ENCODE measurements at regions not wholly inside any gene's neighbourhood (a gene's known extent, or its start where the extent isn't known, plus 50 kb on each side); places are given as distances from the start of the nearest gene placed in this dataset.
"Not testable (repeated sequence)": the region's sequence is repeated elsewhere in the genome, so short reads cannot be mapped to it uniquely, and the experiment has no call there.

DNA sequence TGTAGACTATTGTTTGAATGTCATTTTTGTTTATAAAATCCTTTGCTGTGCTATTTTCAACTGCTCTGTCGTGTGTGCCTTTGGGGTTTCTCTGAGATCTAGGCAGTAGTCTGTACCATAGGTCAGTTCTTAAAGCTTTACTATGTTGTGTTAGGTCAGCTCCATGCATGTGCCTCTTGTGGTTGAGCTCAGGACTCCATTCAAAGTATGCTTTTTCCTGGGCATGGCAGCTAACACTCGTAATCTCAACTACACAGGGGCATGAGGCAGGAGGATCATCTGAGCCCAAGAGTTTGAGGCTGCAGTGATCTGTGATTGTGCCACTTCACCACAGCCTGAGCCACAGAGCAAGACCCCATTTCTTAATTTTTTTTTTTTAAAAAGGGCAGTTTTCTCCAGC is 174.4 kb upstream of the SPHKAP start:
- H3K4me3 Mint-ChIP-seq: no peak overlapping the region
- no peak overlapping the region for H3K27ac Mint-ChIP-seq (ENCODE audit: unreplicated experiment)
- TF ChIP-seq CTCF (conservative IDR thresholded peaks at IDR 0.05): no peak
- H3K27me3 Mint-ChIP-seq (ENCODE audit: low read depth): no peaks in the 10 kb centered on the region
- no peaks in the 10 kb centered on the region for H3K36me3 Mint-ChIP-seq (ENCODE audit: low read depth)
- no peaks in the 10 kb centered on the region for H3K9me3 Mint-ChIP-seq
- H3K4me1 Mint-ChIP-seq: no peaks in the 10 kb centered on the region
- DNase-seq (ENCODE audit: low read depth, low spot score): no peak

- H3K27me3 Mint-ChIP-seq (ENCODE audit: low read depth); H3K27ac Mint-ChIP-seq (ENCODE audit: unreplicated experiment); H3K36me3 Mint-ChIP-seq (ENCODE audit: low read depth); DNase-seq (ENCODE audit: low read depth, low spot score); H3K4me1 Mint-ChIP-seq; H3K9me3 Mint-ChIP-seq; H3K4me3 Mint-ChIP-seq: not testable (repeated sequence)
These were observed 171.5 kb upstream of the SPHKAP start for GRCh38 chr2:228352980-228353379.

DNA sequence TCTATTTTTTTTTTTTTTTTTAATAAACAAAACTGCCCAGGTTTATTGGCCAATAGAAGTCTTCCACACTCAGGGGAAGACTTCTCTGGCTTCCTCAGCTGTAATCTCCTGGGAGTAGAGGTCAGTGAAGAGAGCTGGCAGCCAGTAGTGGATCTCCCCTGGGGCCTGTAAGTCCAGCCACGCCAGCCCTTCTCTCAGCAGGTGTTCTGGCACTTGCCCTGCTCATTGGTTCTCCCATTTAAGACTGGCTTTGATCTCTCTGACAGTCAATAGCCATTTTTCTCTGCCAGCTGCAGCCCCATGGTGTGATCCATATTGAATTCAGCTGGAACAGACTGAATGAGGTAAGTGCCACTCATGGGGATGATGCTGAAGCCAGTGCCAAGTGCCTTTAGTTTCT is 170.6 kb upstream of the SPHKAP start:
- Mint-ChIP-seq H3K4me1 (no peaks in the 10 kb centered on the region), H3K9me3 (no peaks in the 10 kb centered on the region)
- no peak for TF ChIP-seq CTCF (conservative IDR thresholded peaks at IDR 0.05)

DNA sequence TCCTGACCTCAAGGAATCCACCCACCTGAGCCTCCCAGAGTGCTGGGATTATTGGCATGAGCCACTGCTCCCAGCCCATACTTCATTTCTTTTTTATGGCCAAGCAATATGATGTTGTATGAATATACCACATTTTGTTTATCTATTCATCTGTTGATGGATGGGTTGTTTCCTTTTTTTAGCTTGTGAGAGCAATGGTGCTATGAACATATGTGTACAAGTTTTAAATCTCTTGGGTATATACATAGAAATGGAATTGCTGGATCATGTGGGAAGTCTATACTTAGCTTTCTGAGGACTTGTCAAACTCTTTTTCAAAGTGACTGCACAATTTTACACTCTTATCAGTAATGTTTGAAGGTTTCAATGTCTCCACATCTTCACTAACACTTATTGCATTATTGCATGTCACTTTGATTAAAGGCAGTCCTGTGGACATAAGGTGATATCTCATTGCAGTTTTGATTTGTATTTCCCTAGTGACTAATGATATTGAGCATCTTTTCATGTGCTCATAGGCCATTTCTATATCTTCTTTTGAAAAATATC is 167.1 kb upstream of the SPHKAP start:
- H3K9me3 Mint-ChIP-seq: no peaks in the 10 kb centered on the region
- no peaks in the 10 kb centered on the region for H3K36me3 Mint-ChIP-seq (ENCODE audit: low read depth)
- no peak overlapping the region for H3K4me3 Mint-ChIP-seq
- no peak for DNase-seq (ENCODE audit: low read depth, low spot score)
- H3K4me1 Mint-ChIP-seq: no peaks in the 10 kb centered on the region
- no peak overlapping the region for H3K27ac Mint-ChIP-seq (ENCODE audit: unreplicated experiment)
- no peak for TF ChIP-seq CTCF (conservative IDR thresholded peaks at IDR 0.05)
- peaks cover 2% of the 10 kb centered on the region for H3K27me3 Mint-ChIP-seq (ENCODE audit: low read depth)

More for the DNA sequence above, 170.6 kb upstream of the SPHKAP start:
- peak overlapping the region; percentile 6 for H3K27ac Mint-ChIP-seq (ENCODE audit: unreplicated experiment)
- H3K36me3 Mint-ChIP-seq (ENCODE audit: low read depth): no peaks in the 10 kb centered on the region
- no peaks in the 10 kb centered on the region for H3K27me3 Mint-ChIP-seq (ENCODE audit: low read depth)
- H3K4me3 Mint-ChIP-seq: no peak overlapping the region
- DNase-seq (ENCODE audit: low read depth, low spot score): no peak

- Mint-ChIP-seq H3K27ac (ENCODE audit: unreplicated experiment) (no peak overlapping the region), H3K9me3 (peaks cover 10% of the 10 kb centered on the region), H3K27me3 (ENCODE audit: low read depth) (peaks cover 2% of the 10 kb centered on the region), H3K4me3 (no peak overlapping the region), H3K36me3 (ENCODE audit: low read depth) (no peaks in the 10 kb centered on the region), H3K4me1 (no peaks in the 10 kb centered on the region)
- TF ChIP-seq CTCF (conservative IDR thresholded peaks at IDR 0.05): no peak
- no peak for DNase-seq (ENCODE audit: low read depth, low spot score)
These were observed 163.0 kb upstream of the SPHKAP start for GRCh38 chr2:228344531-228344930.

- peaks cover 15% of the 10 kb centered on the region for H3K9me3 Mint-ChIP-seq
- H3K4me1 Mint-ChIP-seq: no peaks in the 10 kb centered on the region
- peaks cover 2% of the 10 kb centered on the region for H3K27me3 Mint-ChIP-seq (ENCODE audit: low read depth)
- H3K4me3 Mint-ChIP-seq: no peak overlapping the region
- no peak for TF ChIP-seq CTCF (conservative IDR thresholded peaks at IDR 0.05)
- H3K36me3 Mint-ChIP-seq (ENCODE audit: low read depth): no peaks in the 10 kb centered on the region
- no peak for DNase-seq (ENCODE audit: low read depth, low spot score)
- no peak overlapping the region for H3K27ac Mint-ChIP-seq (ENCODE audit: unreplicated experiment)
These were observed 158.0 kb upstream of the SPHKAP start for GRCh38 chr2:228339525-228339924.

Data from neural crest cell (in vitro differentiated cells).